HTR-8/SVneo (cell line): ENCODE measurements at regions not wholly inside any gene's neighbourhood (a gene's known extent, or its start where the extent isn't known, plus 50 kb on each side); places are given as distances from the start of the nearest gene placed in this dataset.

Source experiments
- DNase-seq: peaks from one replicate; pipeline ENCODE4 v3.0.0; 2011; ENCODE audit warnings: low spot score, mixed read lengths; ENCODE audit not compliant: insufficient read length
- FAIRE-seq: peaks from 2 replicates; lab custom pipeline; 2011; peaks lifted over from hg19 to GRCh38; lab: Jason Lieb, UNC

DNA sequence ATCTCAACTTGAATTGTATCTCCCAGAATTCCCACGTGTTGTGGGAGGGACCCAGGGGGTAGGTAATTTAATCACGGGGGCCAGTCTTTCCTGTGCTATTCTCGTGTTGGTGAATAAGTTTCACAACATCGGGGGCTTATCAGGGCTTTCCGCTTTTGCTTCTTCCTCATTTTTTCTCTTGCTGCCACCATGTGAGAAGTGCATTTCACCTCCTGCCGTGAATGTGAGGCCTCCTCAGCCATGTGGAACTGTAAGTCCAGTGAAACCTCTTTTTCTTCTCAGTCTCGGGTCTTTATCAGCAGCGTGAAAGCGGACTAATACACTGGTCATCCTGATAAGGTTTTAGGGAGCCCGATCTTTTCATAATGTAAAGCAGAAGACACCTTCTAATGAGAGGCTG, 687.0 kb upstream of the FTMT start:
- DNase-seq = no peak
- no peak for FAIRE-seq

DNA sequence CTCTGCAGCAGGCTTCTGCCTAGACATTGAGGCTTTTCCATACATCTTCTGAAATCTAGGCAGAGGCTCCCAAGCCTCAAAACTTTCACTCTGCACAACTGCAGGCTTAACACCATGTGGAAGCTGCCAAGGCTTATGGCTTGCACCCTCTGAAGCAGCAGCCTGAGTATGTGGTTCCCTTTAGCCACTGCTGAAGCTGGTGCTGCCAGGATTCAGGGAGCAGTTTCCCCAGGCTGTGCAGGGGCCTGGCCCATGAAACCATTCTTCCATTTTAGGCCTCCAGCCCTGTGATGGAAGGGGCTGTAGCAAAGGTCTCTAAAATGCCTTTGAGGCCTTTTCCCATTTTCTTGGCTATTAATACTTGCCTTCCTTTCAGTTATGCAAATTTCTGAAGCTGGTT, 680.3 kb upstream of the FTMT start:
- FAIRE-seq (no peak), DNase-seq (no peak)

DNA sequence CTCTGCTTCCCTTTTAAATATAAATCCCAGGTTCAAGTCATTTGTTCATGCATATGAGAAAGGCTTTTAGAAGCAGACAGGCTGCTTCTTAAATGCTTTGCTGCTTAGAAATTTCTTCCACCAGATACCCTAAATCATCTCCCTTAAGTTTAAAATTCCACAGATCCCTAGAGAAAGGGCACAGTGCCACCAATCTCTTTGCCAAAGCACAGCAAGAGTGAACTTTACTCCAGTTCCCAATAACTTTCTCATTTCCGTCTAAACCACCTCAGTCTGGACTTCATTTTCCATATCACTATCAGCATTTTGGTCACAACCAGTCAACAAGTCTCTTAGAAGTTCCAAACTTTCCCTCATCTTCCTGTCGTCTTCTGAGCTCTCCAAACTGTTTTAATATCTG, 679.8 kb upstream of the FTMT start:
- no peak for DNase-seq
- FAIRE-seq = no peak

DNA sequence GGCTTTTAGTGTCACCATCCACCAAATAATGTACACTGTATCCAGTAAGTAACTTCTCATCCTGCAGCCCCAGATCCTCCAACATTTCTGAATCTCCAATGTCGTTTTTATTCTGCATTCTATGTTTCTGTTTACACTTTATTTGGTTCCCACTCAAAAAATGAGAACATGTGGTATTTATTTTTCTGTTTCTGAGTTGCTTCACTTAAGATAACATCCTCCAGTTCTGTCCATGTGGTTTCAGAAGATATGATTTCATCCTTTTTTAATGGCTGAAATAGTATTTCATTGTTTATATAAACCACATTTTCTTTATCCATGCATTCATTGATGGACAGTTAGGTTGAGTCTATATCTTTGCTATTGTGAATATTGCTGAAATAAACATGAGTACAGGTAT, 677.3 kb upstream of the FTMT start:
- DNase-seq (no peak), FAIRE-seq (no peak)

DNA sequence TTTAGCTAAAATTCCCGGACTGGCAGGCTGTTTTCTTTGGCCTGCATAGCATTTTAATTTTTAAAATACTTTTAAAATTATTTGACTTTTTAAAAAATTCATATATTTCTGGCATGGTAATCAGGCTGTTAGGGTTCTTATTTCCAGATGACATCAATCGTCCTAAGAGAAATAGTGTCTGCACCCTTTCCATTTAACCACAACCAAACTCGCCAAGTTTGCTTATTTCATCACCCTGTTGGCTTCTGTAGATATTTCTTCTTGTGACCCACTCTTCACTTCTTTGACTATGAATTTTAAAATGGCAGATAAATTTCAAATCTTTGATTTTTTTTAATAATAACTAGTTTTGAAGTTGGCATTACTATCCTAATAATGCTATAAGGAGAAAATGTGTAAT, 675.7 kb upstream of the FTMT start:
- no peak for FAIRE-seq

DNA sequence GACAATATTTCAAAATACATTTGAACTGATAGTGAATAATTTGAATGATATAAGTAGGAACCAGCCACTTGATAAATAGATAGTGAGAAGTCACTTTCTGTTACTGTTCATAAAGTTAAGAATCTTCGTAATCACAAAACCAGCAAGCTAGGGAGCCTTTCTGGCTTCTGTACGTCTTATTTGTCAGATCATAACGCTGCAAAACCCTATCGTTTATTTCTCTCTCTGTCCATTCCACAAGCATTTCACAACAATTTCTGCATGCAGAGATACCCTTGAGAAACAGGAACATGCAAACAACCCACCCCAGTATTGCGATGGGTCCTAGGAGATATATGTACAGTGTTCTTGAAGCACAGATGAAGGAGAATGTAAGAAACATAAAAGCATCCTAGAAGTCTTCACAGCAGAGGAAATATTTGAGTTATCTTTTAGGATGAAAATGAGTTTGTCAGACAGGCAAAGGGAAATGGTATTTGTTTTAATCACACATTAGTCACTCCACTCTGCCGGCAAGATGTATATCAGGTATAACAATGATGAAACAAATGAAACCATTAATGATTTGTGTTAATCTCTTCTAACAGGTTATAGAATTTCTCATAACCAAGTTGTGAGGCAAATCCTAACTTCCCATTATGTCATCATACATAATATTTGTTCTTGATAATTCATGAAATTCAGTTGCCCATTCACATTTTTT, 668.7 kb upstream of the FTMT start:
- no peak for DNase-seq
- FAIRE-seq = no peak

More for the DNA sequence above, 675.7 kb upstream of the FTMT start:
- no peak for DNase-seq

DNA sequence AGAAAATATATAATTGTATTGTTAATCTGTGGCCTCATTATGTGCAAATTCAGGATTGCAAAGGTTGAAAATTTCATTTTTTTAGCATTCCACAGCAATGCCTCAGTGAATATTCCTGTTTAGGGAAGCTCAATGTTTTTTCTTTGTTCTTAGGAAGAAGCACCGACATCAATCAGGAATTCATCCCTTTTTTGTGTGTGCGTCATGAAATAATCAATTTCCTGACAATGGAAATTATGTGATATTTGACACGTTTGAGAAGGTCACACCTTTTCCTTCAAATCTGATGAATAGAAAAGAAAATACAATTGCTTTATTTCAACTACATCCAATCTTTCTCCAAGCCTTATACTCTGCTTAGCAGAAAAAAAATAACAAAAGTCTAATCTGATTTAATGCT, 662.8 kb upstream of the FTMT start:
- no peak for DNase-seq
- FAIRE-seq = no peak

DNA sequence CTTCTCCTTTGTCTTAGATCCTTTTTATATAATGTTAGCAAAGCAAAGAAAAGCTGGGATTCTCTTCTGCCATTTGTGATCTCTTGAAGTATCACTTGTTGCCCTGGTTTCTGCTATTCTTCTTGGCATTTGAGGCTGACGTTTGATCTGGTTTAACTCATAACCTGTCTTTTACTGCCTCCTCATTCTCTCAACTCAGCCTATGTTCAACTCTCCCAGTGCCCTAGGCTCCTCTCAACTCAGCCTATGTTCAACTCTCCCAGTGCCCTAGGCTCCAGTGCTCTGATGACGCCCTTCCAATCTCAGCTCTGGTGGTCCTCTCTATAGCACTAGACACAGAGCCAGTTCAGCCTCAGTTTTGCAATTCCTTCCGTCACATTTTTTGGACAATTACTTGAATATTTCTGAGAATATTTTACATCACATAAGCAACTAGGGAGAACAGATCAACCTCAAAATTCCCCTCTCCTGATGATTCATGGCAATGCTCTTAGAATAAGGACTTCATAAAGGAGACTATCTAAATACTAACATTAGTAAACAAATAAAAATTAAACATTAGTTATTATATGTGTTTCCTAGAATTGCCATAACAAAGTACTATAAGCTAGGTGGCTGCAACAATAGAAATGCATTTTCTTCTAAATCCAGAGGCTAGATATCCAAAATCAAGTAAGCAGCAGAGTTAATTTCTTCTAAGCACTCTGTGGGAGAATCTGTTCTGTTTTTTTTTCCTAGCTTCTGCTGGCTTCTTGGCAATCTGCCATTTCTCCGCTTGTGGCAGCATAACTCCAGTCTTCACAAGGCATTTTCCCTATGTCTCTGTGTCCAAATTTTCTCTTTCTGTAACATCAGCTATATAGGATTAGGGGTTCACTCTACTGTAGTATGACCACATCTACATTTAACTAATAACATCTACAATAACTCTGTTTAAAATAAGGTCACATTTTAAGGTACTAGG, 662.1 kb upstream of the FTMT start:
- FAIRE-seq = no peak
- DNase-seq = no peak

DNA sequence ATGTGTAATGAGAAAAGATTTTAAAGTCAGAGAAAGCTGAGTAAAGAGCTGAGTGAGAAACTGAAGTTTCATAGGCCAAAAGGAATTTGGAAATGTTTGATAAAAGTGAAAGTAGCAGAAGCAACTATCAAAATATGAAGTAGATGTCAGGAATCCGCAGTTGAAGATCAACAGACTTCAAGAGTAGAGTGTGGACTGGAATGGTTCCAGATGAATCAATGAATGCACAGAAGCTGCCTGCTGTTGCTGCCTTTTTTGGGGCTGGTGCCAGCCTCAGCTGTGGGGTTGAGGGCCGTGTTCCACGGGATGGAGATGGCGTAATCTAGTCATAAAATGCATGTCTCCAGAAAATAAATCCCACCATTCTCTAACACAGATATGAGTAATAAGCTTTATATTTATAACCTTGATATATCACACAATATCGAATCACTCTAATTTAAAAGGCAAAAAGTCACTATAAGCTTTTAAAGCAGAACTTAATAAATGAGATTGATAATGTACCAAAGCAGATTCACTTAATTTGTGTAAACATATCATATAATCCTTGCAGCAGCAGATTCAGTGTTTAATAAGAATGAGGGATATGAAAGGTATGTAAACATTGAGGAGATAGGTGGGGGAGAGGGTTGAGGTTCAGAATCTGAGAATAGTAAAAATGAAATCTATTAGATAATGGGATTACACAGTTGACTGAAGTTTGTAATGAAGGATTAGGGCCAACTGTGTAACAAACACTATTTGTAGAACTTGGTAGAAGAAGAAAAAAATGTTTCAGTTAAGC, 652.3 kb upstream of the FTMT start:
- no peak for DNase-seq
- FAIRE-seq = no peak

DNA sequence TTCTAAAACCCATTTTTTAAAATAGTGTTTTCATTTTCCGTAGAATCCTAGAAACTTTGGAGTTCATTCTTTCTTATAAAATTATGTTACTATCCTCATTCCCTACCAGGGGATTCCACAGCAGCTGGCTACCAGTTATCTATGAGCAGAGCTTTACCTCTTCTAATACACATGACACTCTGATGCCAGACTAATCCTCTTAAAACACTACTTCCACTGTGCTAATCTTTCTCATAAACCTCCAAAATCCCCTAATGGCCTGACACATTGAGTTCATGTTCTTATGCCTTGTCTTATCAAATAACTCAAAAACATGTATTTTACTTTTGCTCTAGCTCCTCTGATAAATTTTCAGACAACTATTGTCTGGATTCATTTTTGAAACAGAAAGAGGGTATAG, 633.6 kb upstream of the FTMT start:
- no peak for FAIRE-seq

DNA sequence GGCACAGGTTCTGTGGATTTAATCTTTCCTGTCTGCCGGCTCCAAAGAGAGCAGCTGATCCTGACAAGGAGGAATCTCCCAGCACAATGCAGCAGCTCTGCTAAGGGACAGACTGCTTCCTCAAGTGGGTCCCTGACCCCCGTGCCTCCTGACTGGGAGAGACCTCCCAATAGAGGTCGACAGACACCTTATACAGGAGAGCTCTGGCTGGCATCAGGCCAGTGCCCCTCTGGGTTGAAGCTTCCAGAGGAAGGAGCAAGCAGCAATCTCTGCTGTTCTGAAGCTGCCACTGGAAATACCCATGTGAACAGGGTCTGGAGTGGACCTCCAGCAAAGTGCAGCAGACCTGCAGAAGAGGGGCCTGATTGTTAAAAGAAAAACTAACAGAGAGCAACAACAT, 630.2 kb upstream of the FTMT start:
- FAIRE-seq (no peak), DNase-seq (no peak)

More for the DNA sequence above, 633.6 kb upstream of the FTMT start:
- DNase-seq = no peak

DNA sequence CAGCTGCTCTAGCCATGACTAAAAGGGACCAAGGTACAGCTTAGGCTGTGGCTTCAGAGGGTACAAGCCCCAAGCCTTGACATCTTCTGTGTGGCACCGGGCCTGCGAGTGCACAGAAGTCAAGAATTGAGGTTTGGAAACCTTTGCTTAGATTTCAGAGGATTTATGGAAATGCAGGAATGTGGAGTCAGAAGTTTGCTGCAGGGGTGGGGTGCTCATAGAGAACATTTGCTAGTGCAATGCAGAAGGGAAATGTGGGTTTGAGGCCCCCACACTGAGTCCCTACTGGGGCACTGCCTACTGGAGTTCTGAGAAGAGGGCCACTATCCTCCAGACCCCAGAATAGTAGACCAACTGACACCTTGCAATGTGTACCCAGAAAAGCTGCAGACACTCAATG, 624.9 kb upstream of the FTMT start:
- FAIRE-seq (no peak), DNase-seq (no peak)

DNA sequence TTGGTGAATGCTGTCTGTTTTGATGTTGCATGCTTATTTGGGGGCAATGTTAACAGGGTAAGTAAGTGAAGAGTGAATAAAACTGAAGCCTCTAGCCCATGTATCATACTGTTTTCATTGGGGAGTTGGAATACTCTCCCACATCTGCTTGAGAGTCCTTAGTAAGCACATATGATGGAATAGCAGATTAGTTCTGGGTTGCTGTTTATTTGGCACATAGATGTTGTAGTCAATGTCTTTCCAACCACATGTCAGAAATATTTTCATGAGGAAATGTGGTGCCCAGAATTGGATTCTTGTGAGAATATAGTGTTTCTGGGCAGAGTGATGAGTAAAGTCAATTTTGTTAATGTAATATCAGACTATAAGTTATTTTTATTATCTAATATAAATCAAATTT, 611.7 kb upstream of the FTMT start:
- no peak for FAIRE-seq
- DNase-seq = no peak

DNA sequence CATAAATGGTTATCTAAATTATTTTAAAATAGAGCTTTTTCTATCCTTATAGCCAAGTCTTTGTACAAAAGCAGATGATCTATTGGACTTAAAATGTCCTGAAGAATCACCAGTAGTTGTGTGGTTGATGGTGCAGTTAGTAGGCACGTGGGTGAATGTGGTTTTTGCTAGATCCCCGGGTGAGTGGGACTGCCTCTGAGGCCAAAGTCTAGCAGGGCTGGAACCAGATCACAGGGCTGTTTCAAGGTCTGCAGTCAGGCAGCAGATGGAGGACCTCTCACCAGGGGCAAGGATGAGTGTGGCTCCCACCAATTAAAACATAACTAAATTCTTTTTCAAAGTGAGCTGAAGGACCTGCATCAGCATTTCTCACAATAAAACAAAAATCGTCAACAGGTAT, 604.7 kb upstream of the FTMT start:
- FAIRE-seq = no peak
- DNase-seq = no peak

DNA sequence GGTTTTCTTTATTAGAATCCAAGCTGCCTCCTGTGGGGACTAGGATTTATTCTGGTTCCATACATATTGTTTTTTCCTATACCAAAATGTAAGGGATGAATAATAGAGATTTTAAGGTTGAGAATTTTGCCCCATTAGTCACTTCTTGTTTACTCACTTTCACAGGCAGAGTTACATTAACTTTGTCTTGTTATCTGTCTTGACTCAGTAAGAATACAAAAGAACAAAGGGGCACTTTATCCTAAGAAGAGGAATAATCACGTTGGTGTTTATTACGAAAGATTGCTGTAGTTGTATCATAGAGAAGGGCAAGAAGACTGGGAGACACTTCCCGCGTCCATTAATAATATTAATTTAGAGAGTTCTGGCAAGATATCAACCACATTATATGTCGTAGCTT, 599.7 kb upstream of the FTMT start:
- FAIRE-seq (no peak), DNase-seq (no peak)

DNA sequence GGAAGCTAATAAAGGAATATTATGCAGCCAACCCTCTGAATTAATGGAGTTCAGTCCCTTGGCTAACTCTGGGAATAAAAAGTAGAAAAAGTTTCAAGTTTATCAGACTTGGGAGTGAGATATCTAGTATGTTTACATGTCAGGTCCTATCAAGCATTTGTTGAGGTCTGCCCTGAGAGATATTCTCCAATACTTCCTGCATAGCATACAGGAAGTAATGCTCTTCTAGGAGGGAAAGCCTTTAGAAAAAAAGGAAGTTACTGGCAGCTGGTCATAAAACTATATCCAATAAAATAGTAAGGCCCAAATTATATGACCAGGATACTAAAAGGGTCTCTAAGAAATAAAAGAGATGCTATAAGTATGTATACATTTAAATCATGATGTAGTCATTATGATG, 594.1 kb upstream of the FTMT start:
- no peak for DNase-seq
- no peak for FAIRE-seq

DNA sequence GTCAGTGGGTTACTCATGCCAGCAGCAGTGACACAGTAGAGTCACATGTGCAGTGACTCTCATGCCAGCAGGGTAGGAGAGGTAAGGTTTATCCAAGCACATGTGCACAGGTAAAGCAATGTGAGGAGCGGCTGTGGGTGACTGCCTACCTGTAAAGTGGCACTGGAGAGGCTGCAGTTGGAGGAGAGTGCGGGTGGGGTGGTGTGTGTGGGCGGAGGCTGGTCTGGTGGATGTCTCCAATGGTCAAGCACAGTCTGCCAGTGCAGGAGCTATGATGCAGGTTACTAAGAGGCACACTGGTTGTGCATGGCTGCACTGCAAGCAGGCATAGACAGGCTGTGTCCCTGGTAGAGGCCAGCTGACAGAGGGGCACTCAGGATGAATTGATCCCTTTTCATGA, 588.2 kb upstream of the FTMT start:
- FAIRE-seq = no peak
- no peak for DNase-seq

DNA sequence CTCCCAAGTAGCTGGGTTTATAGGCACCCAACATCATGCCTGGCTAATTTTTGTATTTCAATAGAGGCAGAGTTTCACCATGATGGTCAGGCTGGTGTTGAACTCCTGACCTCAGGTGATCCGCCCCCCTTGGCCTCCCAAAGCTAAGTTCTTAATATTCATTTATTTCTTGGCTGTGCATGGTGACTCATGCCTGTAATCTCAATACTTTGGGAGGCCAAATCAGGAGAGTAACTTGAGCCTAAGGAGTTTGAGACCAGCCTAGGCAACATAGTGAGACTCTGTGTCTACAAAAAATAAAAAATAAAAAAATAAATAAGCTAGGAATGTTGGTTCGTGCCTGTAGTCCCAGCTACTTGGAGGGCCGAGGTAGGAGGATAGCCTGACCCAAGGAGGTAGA, 587.1 kb upstream of the FTMT start:
- DNase-seq (no peak), FAIRE-seq (no peak)

DNA sequence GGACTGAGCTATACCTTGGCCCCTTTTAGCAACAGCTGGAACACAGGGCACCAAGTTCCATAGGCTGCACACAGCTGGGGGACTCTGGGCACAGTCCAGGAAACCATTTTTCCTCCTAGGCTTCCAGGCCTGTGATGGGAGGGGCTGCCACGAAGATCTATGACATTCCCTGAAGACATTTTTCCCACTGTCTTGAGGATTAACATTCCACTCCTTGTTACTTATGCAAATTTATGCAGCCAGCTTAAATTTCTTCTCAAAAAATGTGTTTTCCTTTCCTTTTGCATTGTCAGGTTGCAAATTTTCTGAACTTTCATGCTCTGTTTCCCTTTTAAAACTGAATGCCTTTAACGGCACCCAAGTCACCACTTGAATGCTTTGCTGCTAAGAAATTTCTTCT, 580.1 kb upstream of the FTMT start:
- no peak for FAIRE-seq
- DNase-seq = no peak

DNA sequence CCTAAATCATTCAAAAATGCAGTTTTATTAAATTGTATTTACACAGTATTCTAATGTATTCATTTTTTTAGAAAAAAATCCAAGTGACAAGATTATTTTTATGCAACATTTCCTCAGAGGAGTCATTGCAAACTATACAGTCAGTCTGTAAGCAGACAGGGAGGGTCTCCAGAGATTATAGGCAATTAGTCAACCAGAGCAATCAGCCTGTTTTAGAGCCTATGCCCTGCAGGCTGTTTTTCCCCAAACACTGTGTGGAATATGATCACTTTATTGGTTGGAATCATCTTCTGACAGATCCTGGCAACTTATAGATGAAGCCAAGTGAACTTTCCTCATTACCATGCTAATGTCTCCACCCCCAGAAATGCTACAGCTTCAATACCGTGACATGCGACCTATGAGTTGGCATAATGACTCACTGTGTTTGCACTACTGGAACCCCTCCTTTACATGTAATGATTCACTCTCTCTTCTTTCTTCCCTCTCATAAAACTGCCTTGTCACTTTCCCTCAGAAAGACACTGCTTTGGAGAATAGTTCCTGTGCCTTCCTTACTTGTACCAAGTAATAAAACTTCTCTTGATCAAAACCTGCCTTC, 577.7 kb upstream of the FTMT start:
- FAIRE-seq (peak; percentile 42), DNase-seq (peak; percentile 3)
